ENCODE measurements at regions not wholly inside any gene's neighbourhood (a gene's known extent, or its start where the extent isn't known, plus 50 kb on each side); places are given as distances from the start of the nearest gene placed in this dataset.
"Not testable (repeated sequence)": the region's sequence is repeated elsewhere in the genome, so short reads cannot be mapped to it uniquely, and the experiment has no call there.

DNA sequence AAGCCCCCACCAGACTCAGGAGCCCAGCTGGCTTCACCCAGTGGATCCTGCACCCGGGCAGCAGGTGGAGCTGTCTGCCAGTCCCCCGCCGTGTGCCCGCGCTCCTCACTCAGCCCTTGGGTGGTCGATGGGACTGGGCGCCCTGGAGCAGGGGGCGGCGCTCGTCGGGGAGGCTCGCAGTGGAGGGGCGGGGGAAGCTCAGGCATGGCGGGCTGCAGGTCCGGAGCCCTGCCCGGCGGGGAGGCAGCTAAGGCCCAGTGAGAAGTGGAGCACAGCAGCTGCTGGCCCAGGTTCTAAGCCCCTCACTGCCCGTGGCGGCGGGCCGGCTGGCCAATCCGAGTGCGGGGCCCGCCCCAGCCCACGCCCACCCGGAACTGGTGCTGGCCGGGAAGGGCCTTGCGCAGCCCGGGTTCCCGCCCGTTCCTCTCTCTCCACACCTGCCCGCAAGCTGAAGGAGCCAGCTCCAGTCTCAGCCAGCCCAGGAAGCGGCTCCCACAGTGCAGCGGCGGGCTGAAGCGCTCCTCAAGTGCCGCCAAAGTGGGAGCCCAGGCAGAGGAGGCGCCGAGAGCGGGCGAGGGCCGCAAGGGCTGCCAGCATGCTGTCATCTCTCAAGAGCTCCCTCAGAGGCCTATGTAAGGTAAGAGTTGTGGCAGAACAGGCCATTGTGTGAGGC lies 1307.8 kb upstream of the TMEFF2 start:
- DNase-seq, result no peak

- no peak for DNase-seq
Observed at GRCh38 chr2:193496786-193497185, 1302.1 kb upstream of the TMEFF2 start.

- DNase-seq, result no peak
Observed at GRCh38 chr2:193482557-193482956, 1287.8 kb upstream of the TMEFF2 start.

GRCh38 chr2:193480187-193480586 lies 1285.5 kb upstream of the TMEFF2 start:
- DNase-seq, result no peak

DNA sequence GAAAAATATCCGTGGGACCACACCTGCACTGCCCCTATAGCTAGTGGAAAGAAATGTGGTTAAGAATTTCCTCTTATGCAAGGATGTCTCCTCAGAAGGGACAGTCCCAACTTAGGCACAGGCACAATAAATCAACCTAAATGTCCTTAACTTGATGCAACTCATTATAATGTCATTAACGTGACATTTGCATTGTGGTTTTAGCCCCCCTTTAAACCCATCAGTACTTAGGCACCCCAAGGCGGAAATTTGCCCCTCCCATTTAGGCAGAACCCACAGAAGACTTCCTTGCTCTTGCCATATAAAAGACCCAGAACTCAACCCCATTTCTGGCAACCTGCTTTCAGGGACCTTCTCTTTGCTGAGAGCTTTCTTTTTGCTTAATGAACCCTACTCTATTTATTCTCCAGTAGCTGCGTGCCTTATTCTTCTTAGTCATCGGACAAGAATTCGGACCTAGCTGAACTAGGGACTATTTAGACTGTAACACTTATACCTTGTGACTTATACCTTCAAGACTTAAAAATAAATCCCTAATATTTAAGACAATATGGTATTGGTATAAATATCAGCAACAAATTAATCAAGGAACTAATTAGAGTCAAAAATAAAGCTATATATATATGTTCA lies 1281.6 kb upstream of the TMEFF2 start:
- DNase-seq, result no peak

GRCh38 chr2:193475038-193475437 lies 1280.3 kb upstream of the TMEFF2 start:
- no peak for DNase-seq

GRCh38 chr2:193469251-193469650 lies 1274.5 kb upstream of the TMEFF2 start:
- DNase-seq, result no peak

- no peak for DNase-seq
Observed at GRCh38 chr2:193467276-193467987, 1272.7 kb upstream of the TMEFF2 start.

GRCh38 chr2:193463011-193463410 lies 1268.3 kb upstream of the TMEFF2 start:
- DNase-seq, result no peak

- DNase-seq, result no peak
Observed at GRCh38 chr2:193462411-193462810, 1267.7 kb upstream of the TMEFF2 start.

- DNase-seq, result no peak
Observed at GRCh38 chr2:193461431-193461934, 1266.8 kb upstream of the TMEFF2 start.

GRCh38 chr2:193446967-193447366 lies 1252.2 kb upstream of the TMEFF2 start:
- DNase-seq, result no peak

DNA sequence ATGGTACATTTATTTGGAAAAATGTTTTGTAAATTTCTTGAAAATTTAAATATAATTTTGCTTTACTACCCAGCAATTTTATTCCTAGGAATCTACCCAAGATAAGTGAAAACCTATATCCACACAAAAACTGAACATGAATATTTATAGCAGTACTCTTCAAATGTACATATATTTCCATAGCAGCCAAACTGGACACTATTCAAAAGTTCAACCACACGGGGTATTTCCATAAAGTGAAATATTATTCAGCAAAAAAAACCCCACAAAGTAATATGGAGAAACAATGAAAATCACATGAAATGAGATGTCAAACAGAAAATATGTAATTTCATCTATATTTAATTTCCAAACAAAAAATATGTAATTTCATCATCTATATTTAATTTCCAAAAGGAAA lies 1247.6 kb upstream of the TMEFF2 start:
- no peak for DNase-seq

- no peak for DNase-seq
Observed at GRCh38 chr2:193428336-193428818, 1233.6 kb upstream of the TMEFF2 start.

- DNase-seq, result not testable (repeated sequence)
Observed at GRCh38 chr2:193412368-193412767, 1217.6 kb upstream of the TMEFF2 start.

GRCh38 chr2:193409951-193410350 lies 1215.2 kb upstream of the TMEFF2 start:
- DNase-seq, result no peak

- no peak for DNase-seq
Observed at GRCh38 chr2:193382583-193382982, 1187.8 kb upstream of the TMEFF2 start.

DNA sequence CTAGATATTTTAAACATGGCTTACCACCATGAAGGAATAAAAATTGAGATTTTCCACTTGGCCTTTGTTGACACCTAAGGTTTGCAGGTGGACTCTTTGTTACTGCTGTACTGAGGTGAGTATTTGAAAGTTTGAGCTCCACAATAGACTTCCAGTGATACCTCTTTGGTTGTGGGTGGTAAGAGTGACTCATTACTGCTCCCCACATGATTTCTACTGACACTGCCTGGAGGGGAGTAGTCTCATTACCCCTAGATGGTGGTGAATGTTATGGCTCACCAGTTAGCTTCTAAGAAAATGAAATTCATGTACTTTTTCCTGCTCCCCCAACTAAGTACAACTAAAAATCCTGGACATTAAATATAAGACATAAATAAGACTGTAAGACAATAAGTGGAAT lies 1183.1 kb upstream of the TMEFF2 start:
- DNase-seq, result no peak

DNA sequence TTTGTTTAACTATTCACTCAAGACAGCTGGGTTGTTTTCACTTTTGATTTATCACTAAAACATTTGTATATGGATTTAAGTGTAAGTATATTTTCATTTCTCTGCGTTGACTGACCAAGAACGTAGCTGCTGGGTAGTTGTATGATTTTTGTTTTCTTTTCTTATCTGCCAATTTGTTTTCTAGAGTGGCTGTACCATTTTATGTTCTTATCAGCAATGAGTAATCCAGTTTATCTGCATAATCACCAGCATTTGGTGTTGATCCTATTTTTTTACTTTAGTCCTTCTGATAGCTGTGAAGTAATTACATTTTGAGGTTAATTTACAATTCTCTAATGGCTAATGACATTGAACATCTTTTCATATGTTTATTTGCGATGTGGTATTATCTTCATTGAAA lies 1178.4 kb upstream of the TMEFF2 start:
- no peak for DNase-seq

DNA sequence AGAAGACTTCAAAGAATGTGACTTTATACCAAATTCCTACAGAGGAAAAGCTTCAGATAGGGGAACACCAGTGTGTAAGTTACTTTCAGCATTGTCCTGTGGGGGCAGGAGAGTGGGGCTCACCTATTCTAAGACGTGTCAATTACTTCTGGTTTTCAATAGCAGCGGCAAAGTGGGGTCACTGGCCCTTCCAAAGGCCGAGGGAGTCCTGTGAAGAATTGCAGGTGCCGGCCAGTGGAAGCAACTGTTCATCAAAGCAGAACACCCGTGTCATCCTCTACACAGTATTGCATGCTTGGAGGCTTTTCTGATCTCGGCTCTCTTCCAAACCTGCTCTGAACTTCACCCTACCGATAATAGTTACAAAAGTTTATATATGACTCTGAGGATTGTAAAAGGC lies 1176.5 kb upstream of the TMEFF2 start:
- DNase-seq, result no peak

DNA sequence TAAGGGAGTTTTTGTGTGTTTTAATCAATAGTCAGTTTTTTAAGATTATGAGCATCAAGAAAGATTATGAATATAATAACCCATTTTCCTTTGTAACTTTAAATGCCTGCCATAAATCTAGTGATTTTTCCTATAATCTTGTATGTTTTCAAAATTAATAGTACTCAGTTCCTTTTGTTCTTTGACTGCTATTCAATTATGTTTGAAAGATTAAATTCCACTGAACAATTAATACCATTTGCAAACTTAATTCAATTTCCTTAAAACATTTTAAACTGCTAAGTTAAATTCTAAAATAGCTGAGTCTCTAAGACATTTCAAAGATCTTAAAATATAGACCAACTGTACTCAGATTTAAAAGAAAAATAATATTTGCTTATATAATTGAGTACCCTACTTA lies 1173.9 kb upstream of the TMEFF2 start:
- no peak for DNase-seq

DNA sequence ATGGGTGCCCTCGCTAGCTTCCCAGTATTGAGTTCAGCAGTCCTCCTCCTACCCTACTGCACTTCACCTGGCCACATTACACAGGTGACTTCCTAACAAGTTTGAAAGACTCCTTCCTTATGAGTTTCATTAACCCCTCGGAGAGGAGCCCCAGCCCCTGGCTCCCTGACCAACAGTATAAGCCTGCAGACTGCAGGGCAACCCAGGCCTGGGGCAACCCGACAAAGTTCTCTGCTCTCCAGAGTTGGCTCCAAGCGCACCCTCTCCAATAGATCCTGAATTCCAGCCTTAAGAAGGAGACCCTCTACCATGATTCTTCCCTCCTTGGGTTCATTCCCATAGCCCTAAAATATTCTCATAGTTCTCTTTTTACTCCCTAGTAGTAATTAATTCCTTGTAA lies 1162.8 kb upstream of the TMEFF2 start:
- no peak for DNase-seq

DNA sequence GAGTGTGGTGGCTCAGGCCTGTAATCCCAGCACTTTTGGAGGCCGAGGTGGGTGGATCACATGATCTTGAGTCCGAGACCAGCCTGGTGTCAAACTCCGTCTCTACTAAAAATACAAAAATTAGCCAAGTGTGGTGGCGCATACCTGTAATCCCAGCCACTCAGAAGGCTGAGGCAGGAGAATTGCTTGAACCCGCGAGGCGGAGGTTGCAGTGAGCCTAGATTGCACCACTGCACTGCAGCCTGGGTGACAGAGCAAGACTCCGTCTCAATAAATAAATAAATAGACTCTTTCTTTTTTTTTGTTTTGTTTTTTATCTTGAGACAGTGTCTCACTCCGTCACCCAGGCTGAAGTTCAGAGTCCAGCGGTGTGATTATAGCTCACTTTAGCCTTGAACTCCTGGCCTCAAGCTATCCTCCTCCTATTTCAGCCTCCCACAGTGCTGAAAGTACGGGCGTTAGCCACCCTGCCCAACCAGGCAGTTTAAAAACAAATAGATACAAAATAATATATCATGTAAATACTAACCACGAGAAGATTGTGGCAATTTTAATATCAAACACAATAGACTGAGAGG lies 1158.0 kb upstream of the TMEFF2 start:
- DNase-seq, result not testable (repeated sequence)

GRCh38 chr2:193350509-193350908 lies 1155.8 kb upstream of the TMEFF2 start:
- DNase-seq, result no peak
